HG03280 (cell line): ENCODE measurements at regions not wholly inside any gene's neighbourhood (a gene's known extent, or its start where the extent isn't known, plus 50 kb on each side); places are given as distances from the start of the nearest gene placed in this dataset.

Source experiments
- ATAC-seq: cut with Tn5 transposase; IDR thresholded peaks from one replicate; pipeline ENCODE4 v1.9.1; 2021; ENCODE audit warnings: mild to moderate bottlenecking, moderate library complexity; ENCODE audit not compliant: unreplicated experiment

DNA sequence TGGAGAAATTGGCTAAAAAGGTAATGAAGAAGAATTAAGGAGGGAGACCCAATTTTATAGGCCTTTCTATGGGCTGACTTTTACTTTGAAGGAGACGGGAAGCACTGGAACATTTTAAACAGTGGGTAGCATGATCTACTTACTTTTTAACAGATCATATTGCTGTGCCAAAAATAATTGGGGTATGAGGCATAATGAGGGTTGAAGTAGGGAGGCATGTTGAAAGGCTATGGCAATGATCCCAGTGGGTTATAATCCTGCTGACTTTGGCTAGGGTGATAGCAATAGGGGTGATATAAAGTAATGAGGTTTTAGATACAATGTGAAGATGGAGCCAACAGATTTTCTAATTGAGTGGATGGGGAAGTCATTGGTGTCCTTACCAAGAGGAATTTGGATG lies 73.2 kb downstream of the GPR37 start:
- ATAC-seq = no peak

- ATAC-seq = no peak
Measured at GRCh38 chr7:124690840-124691239, 74.8 kb downstream of the GPR37 start.

DNA sequence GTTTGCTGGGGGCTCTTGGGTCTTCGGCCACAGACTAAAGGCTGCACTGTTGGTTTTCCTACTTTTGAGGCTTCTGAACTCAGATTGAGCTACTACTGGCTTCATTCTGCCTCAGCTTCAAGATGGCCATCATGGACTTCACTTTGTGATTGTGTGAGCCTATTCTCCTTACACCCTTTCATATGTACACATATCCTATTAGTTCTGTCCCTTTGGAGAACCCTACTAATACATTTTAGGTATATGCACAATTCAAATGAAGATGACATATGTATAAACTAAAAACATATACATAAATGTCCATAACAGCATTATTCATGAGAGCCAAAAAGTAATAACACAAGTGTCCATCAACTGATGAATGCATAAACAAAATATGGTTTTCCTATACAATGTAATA lies 75.7 kb downstream of the GPR37 start:
- no peak for ATAC-seq

DNA sequence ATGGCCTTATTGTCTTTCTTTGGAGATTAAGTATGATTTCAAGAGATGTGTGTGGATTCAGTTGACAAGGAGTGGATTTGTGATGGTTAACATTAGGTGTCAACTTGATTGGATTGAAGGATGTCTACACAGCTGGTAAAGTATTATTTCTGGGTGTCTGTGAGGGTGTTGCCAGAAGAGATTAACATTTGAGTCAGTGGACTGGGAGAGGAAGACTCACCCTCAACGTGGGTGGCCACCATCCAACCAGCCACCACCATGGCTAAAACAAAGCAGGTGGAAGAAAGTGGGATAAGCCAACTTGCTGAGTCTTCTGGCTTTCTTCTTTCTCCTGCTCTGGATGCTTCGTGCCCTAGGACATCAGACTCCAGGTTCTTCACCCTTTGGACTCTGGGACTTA lies 76.1 kb downstream of the GPR37 start:
- no peak for ATAC-seq

DNA sequence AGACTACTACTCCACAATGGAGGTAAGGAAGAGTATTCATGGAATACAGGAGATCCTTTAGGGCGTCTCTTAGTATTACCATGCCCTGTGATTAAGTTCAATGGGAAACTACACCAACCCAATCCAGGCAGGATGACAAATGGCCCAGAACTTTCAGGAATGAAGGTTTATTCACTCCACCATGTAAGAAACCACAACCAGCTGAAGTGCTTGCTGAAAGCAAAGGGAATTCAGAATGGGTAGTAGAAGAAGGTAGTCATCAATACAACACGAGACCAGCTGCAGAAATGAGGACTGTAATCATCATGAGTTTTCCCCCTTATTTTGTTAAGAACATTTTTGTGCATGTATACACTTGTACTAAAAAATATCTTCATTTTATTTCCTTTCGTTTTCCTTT lies 76.6 kb downstream of the GPR37 start:
- ATAC-seq = no peak

DNA sequence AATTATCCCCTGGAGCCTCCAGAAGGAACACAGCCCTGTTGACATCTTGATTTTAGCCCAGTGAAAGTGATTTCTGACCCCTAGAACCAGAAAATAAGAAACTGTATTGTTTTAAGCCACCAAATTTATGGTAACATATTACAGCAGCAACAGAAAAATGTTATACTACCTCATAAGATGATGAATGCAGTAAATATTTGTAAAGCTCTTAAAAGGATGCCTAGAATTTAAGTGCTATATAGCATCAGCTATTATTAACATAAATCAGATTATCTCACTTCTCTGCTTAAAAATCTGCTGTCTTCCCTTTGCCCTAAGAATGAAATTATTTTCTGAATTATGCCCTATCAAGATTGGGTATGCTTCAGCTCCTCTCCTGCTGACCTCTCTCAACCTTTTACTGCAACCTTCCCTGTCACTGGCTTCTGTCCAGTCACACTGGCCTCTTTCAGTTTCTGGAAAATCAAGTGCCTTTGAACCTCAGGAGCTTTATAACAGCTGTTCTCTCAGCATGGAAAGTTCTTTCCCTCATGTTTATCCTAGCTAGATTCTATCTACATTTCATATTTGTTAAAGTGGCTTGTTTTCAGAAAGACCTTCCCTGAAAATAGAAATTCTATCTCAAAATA lies 78.9 kb downstream of the GPR37 start:
- ATAC-seq = no peak

DNA sequence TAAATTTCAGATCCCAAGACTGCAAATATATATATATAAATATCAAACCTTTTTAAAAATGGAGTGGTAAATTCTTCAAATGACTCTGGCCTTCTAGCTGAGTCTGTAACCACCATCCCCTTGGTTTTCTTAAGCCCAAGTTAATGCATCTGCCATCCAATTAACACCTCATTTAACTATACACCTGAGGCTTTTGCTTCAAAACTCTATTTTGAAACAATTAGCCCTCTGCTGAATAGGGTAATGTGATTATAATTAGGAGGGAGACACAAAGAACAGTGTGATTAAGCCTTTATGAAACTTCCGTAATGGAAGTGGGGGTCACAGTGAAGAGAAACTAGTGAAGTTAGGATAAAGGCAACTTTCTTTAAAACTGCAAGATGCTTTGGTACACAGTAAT lies 83.6 kb downstream of the GPR37 start:
- ATAC-seq = no peak

DNA sequence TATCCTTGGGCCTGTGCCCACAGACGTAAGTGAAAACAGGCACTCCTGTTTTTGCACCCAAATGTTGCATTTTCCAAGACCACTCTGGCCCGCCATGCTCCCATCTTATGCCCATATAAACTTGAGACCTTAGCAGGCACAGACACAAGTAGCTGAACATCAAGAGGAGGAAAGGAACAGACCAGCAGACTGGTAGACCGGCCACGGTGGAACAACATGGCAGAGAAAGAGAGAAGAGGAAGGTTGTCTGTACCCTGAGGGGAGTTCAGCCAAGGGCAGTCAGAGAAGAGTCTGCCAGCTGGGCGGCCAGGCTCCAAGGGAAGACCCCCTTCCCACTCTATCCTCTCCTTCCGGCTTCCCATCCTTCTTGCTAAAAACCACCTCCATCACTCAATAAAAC lies 85.3 kb downstream of the GPR37 start:
- no peak for ATAC-seq

- ATAC-seq = no peak
Measured at GRCh38 chr7:124679586-124680225, 85.9 kb downstream of the GPR37 start.

GRCh38 chr7:124679146-124679545 lies 86.4 kb downstream of the GPR37 start:
- no peak for ATAC-seq

DNA sequence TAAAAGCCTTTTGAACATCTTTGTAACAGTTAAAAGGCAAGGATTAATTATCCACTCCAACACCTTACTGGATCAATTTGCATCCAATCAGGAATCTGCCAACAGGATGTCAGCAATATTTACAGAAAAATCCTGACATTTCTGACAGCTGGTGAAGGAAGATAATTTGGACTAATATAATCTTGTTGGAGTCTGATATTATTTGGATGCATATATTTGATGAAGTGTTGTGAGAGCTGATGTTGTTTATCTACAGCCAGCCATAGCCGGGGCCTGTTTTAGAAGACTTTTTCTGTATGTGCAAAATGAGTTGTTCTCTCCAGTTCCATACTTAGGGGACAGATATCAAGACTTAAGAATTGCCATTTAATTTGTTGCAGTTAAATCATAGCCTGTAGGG lies 91.1 kb downstream of the GPR37 start:
- ATAC-seq = no peak

- ATAC-seq = no peak
Measured at GRCh38 chr7:124672011-124672410, 93.6 kb downstream of the GPR37 start.

GRCh38 chr7:124667312-124668153 lies 98.1 kb downstream of the GPR37 start:
- no peak for ATAC-seq

DNA sequence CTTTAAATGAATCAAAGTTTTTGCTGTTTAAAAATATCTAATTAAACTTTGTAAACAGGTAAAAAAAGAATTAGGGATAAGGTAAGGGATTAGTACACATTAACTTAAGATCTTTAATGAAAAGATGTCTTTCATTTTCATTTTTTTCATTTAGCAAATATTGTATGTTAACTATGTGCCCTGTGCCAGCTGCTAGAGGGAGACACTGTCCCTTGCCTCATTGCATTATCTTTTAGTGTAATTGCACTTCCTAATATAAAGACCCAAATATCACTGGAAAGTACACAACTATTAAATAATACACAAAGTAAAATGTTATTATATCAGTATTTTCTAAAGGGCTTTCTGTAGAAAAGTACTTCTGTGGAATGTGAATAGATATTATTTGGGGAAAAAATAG lies 102.7 kb downstream of the GPR37 start:
- no peak for ATAC-seq

DNA sequence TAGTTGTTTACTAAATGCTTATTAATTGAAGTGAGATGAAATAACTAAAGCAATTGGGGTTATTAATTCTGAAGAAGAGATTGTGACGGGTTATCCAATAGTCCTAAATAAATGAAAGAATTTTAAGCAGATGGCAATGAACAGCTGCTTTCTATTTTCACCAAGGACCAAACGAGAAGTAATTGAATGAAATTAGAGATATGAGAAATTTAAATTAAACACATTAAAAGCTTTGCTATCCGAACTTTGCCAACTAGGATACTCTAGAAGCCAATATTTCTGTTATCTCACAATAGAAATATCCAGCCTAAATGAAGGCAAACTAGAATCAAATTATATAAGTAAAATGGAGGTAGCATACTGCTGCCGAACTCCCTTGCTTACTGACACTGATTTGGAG lies 103.2 kb downstream of the GPR37 start:
- no peak for ATAC-seq

- ATAC-seq = no peak
Measured at GRCh38 chr7:124655990-124656389, 109.6 kb downstream of the GPR37 start.

DNA sequence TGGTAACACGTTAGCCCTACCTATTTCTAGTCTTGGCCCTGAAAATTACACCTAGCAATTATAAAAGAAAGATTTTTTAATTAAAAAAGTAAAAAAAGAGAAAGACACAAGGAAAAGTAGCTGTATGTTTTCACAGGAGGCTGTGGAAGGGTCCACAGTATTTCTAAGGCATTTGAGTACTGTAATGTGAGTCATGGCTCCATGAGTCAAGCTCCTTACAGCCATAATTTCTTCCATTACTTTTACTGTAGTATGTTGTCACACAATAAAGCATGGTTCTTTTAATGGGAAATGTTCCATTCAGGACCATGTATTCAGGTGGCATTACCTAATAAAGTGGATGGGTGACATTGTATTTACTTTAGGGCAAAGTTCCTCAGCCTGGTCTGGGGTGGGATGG lies 113.4 kb downstream of the GPR37 start:
- no peak for ATAC-seq

GRCh38 chr7:124651136-124651535 lies 114.5 kb downstream of the GPR37 start:
- no peak for ATAC-seq

- no peak for ATAC-seq
Measured at GRCh38 chr7:124649397-124650014, 116.1 kb downstream of the GPR37 start.

DNA sequence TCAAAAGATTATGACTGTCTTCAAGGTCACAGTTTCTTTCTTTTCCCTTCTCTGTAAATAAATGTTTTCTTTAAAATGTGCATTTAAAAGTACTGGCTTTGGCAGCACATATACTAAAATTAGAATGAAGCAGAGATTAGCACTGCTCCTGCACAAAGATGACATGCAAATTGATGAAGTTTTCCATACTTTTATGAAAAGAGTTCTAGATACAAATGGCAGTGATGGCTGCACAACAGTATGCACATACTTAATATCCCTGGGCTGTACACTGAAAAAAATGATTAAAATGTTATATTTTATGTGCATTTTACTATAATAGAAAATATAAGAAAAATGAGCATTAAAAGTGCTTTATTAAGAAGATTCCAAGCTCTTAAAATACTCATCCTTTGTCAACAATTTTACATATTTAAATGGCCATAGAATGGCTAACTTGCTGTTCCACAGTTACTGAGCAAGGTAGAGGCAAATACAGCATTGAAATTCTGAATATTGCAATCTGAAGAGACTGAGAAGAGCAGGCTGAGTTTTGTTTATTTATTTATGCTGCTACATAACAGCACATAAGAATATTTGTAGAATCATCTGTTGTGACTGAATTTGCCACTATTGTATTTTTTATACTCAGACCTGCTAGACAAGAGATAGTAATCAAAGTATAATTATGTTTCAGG lies 117.8 kb downstream of the GPR37 start:
- ATAC-seq = no peak

DNA sequence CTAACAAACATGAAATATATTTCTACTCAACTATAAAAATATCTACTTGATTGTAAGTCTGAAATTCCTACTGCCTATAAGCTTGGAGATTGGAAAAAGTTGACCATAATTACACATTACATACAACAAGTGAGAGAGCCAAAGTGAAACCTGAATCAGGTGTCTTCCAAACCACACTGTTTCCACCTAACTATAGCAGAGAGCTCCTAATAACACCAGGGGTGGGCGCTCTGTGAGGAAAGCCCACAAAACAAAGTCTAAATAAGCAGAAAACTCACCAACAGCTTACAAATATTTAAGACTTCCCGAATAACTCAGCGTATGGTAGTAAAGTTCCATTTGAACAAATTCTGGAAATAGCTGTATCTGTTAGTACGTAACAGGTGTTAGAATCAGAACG lies 119.9 kb downstream of the GPR37 start:
- ATAC-seq = no peak
